GOT3 (cell line): ENCODE measurements at regions not wholly inside any gene's neighbourhood (a gene's known extent, or its start where the extent isn't known, plus 50 kb on each side); places are given as distances from the start of the nearest gene placed in this dataset.

Source experiments
- DNase-seq: peaks from one replicate; lab custom pipeline; 2025; ENCODE audit warnings: mixed read lengths; lab: John Stamatoyannopoulos, UW

- no peak for DNase-seq
Observed at GRCh38 chr2:9756692-9757250, 86.5 kb upstream of the TAF1B start.

GRCh38 chr2:9757501-9758264 lies 85.6 kb upstream of the TAF1B start:
- no peak for DNase-seq

- DNase-seq, result no peak
Observed at GRCh38 chr2:9758741-9759140, 84.5 kb upstream of the TAF1B start.

- no peak for DNase-seq
Observed at GRCh38 chr2:9760069-9760901, 83.0 kb upstream of the TAF1B start.

- DNase-seq, result no peak
Observed at GRCh38 chr2:9760902-9761228, 82.4 kb upstream of the TAF1B start.

- no peak for DNase-seq
Observed at GRCh38 chr2:9761577-9761976, 81.7 kb upstream of the TAF1B start.

- DNase-seq, result no peak
Observed at GRCh38 chr2:9762164-9762563, 81.1 kb upstream of the TAF1B start.

GRCh38 chr2:9762941-9763340 lies 80.3 kb upstream of the TAF1B start:
- no peak for DNase-seq

GRCh38 chr2:9763356-9764152 lies 79.7 kb upstream of the TAF1B start:
- DNase-seq, result no peak

GRCh38 chr2:9764153-9764778 lies 79.0 kb upstream of the TAF1B start:
- DNase-seq, result no peak

- no peak for DNase-seq
Observed at GRCh38 chr2:9765611-9766531, 77.4 kb upstream of the TAF1B start.

- DNase-seq, result no peak
Observed at GRCh38 chr2:9767656-9768281, 75.5 kb upstream of the TAF1B start.

GRCh38 chr2:9768388-9768787 lies 74.9 kb upstream of the TAF1B start:
- DNase-seq, result no peak

- DNase-seq, result no peak
Observed at GRCh38 chr2:9769171-9770005, 73.9 kb upstream of the TAF1B start.

- no peak for DNase-seq
Observed at GRCh38 chr2:9770006-9770307, 73.3 kb upstream of the TAF1B start.

GRCh38 chr2:9770308-9771100 lies 72.8 kb upstream of the TAF1B start:
- DNase-seq, result peak; percentile 7

- no peak for DNase-seq
Observed at GRCh38 chr2:9771101-9771449, 72.2 kb upstream of the TAF1B start.

GRCh38 chr2:9771481-9772017 lies 71.7 kb upstream of the TAF1B start:
- DNase-seq, result peak; percentile 31
